GM19467 (cell line): ENCODE measurements at regions not wholly inside any gene's neighbourhood (a gene's known extent, or its start where the extent isn't known, plus 50 kb on each side); places are given as distances from the start of the nearest gene placed in this dataset.
"Not testable (repeated sequence)": the region's sequence is repeated elsewhere in the genome, so short reads cannot be mapped to it uniquely, and the experiment has no call there.

Experiments used
- ATAC-seq: cut with Tn5 transposase; IDR thresholded peaks from one replicate; pipeline ENCODE4 v1.9.1; 2021; ENCODE audit warnings: mild to moderate bottlenecking, moderate library complexity; ENCODE audit not compliant: unreplicated experiment

DNA sequence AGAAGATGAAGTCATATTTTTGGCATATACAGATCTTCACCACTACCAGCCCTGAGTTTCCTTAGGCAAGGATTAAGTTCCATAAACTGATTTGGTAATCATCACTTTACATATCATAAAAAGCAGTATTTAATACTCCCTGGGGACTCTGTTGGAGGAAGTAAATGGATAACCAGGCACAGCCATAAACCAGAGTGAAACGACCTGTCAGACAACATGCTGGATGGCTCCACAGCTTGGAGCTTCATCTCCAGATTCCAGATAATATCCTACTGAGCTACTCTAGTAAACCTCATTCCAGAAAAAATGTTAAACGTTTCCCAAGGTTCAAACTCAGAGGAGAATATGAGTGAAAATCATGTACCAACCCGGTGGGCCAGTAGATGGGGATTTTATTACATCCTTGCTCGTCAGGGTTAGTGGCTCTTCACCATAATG, 109.2 kb downstream of the BASP1 start:
- no peak for ATAC-seq

DNA sequence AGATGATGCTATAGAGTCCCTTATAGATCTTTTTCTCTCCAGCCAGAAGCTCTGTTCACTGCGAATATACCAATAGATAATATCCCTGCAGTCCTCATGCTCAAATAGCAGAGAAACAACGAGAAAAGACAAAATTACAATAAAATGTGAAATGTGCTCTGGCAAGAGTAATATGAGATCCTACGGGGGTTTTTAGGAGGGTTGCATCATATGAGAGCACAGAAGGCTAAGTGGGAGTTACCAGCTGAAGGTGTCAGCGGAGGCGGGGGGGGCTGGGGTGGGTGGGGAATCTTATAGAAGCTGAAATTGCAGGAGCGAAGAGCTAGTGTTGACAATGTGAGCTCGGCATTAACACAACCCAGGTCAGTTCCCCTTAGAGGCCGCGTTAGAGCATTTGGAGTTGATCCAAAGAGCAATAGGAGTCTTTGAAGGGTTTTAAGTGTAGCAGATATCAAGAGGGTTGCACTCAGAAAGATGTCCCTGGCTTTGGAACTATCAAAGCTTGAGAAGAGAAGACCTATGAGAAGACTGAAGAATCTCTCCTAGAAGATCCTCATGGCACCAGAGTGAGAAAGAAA, 109.7 kb downstream of the BASP1 start:
- no peak for ATAC-seq

DNA sequence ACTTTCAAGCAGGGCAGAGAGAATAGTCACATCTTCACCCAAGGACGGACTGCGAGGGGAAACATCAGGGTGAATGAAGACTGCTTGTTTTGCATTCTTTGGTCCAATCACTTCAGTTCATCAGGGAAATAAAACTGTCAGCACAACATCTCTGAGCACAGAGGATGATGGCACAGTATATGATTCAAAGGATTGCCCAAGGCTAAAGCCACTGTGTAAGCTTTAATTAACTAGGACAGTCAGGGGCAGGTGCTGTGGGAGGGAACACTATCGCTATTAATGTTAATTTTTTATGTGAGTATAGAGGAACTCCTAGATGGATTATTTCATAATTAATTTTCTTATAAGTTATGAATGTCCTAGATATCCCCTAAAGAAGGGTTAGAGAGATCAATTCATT, 112.1 kb downstream of the BASP1 start:
- ATAC-seq, result no peak

DNA sequence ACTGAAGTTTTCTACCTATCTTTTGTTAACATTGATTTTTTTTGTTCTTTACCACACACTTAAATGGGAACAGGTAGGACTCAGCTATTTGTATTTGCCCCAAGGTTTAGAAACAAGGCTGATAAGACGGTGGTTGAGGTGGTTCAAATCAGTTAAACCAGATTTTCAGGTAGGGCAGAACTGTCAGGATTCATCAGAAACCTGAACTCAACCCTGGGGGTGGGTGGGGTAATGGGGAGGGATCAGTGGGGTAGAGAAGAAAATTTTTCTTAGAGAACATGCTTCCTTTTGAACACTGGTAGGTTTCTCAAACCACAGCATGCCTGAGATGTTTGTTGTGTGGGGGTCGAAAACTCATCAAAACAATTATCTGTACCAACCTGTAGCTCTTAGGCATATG, 113.0 kb downstream of the BASP1 start:
- ATAC-seq, result no peak

DNA sequence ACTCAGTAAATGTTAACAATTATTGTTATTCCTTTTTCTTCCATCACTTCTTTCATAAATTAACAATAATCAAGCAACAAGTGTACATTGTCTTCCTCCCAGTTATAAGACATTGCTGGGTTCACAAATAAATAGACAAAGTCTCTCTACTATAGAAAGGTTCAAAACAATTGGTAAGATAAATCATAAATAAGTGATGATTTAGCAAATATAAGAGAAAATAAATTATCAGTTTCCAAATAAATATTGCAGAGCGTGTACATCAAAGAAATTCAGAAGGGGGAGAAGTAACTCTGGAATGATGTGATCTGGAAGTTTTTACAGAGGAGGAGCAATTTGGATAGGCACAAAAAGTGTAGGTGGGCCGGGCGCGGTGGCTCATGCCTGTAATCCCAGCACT, 114.2 kb downstream of the BASP1 start:
- ATAC-seq, result no peak

DNA sequence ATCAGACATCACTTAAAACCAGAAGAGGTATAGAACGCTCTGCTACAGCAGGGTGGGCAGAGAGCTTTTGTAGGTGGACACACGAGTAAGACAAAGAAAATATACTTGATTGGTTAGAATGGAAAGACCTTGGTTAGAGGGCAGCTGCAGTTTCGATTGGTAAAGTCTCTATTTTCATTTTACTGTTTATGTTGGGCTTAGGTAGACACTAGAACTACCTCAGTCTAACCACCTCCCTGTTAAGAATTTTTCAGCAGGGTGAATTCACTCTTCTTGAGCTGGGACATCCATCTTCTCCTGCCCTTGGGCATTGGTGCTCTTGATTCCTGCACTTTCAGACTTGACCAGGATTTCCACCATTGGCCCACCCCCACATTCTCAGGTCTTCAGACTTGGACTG, 116.3 kb downstream of the BASP1 start:
- no peak for ATAC-seq

DNA sequence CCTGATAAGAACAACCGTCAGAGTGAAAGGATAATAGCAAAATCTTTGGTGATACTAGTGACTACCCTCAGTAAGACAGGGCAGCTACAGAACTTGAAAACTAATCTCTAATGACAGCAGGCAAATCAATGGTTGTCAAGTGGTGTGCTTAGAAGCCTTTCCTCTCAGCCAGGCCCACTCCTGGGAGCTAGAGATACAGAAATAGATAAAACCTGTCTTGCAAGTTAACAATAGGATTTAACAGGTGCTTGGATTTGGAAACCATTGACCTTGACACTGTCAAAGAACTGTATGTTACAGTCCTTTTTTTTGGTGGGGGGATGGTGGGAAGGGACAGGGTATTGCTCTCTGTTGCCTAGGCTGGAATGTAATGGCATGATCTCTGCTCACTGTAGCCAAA, 118.6 kb downstream of the BASP1 start:
- ATAC-seq, result no peak

DNA sequence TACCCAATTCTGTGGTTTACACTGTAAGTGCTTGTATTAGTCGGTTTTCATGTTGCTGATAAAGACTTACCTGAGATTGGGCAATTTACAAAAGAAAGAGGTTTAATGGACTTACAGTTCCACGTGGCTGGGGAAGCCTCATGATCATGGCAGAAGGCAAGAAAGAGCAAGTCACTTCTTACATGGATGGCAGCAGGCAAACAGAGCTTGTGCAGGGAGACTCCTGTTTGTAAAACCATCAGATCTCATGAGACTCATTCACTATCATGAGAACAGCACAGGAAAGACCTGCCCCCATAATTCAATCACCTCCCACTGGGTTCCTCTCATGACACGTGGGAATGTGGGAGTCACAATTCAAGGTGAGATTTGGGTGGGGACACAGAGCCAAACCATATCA, 119.3 kb downstream of the BASP1 start:
- not testable (repeated sequence) for ATAC-seq

DNA sequence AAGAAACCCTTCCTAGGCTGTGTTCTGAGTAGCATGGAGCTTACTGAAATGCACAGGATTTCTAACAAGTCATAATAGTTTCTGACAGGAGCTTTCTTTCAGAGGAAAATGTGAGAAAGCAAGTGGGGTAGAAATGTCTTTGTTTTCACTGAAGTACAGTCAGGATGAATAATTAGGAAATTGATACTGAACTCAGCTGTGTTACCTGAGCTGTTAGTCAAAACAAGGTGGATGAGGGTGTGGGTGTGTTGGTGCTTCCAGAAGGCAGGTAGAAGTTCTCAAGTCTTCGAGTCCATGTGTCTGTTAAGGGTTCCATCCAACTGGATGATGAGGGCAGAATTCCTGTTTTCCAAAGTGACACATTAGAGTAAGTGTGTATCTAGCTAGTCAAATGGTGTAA, 122.4 kb downstream of the BASP1 start:
- ATAC-seq, result no peak

DNA sequence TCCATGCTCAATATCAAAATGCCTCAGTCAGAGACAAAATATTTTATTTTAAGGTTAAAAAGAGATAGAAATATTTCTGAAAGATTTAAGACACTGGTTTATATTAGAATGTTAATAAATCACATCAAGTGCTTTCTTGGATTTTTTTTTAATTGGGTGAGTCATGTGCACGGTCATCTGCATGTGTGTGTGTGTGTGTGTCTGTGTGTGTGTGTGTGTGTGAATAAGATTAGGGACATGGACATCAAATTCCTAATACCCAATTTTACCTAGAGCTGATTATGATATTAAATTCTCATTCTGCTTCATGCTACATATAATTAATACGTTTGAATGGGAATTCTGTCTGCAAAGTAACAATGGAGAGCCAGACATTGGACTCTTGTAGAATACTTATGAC, 122.9 kb downstream of the BASP1 start:
- no peak for ATAC-seq

DNA sequence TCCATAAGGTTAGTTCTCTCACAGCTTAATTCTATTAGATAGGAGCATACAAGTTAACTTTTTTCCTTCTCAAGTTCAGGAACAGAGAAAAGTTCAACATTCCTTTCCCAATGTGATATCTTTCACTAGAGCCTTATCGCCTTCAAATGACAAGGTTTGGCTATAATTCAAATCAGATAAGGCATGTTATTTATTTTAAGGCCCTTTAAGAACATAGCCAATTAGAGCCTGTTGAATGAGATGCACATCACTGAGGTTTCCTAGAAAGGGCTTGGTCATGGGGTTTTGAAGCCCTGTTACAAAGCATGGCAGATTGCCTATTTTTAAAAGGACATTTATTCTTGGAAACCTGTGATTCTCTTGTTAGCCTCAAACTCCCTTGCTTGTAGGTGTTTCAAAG, 123.4 kb downstream of the BASP1 start:
- no peak for ATAC-seq

DNA sequence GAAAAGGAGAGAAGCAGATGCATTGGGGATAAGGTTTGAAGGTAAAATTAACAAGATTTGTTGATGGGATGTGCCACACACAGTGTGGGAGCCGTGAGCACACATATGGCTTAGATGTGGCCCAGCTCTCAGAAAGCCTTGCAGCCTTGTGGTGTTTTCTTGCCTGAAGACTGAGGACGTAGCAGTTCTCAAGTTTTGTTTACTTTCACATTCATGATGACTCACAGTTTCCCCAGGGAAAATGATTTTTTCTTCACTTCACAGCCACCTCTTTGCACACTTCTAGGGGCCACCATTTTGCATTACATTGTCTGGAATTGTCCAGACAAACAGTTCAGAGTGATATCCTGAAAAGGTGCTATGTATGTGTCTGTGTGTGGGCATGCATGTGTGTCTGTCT, 126.2 kb downstream of the BASP1 start:
- ATAC-seq, result peak; percentile 92

DNA sequence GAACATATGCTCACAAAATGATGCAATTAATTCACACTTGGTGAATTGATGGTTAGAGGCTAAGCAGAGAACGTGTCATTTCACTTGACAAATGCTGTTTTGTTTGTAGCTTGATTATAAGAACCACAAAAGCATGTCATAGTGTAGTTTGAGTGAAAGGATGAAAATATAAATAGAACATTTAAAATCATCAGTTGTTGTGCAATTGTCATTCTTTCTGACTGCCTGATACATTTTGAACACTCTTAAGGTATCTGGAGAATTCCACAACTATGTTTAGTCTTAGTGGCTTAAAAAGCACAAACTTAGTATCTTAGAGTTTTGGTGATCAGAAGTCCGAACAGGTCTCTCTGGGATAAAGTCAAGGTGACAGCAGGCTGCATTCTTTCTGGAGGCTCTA, 129.4 kb downstream of the BASP1 start:
- ATAC-seq, result no peak

DNA sequence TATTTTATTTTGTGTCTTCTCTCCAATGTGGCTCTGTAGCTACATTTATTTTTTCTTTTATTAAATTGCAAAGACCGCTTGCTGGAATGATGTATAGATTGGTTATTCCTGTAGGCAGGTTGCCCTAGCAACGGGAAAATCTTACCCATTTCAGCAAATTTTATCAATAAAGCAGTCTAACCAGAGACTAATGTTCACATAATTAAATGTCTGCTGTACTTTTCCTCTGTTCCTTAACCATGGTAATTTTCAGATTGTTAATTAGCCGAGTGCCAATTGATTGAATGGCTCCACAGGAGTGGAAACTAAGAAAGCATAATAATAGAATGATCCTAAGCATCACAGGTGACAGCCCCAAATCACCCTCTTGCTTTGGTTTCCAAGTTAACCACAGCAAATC, 134.8 kb downstream of the BASP1 start:
- no peak for ATAC-seq

DNA sequence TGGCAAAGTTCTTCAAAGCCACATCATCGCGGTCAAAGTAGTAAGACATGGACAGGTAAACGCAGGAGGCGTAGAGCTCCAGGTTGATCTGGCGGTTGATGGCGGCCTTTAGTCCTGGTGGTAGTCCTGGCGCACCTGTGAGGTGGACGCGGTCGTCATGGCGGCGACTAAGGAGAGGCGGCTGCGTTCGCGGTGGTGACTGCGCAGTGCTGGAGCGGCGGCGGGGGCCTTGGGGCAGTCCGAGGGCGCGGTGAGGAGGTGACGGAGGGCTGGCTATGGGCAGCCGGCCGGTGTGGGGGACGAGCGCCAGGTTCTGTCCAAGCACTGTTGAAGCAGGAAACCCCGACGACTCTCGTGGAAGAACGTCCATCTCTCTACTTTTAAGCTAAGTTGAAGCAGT, 136.8 kb downstream of the BASP1 start:
- ATAC-seq, result no peak

DNA sequence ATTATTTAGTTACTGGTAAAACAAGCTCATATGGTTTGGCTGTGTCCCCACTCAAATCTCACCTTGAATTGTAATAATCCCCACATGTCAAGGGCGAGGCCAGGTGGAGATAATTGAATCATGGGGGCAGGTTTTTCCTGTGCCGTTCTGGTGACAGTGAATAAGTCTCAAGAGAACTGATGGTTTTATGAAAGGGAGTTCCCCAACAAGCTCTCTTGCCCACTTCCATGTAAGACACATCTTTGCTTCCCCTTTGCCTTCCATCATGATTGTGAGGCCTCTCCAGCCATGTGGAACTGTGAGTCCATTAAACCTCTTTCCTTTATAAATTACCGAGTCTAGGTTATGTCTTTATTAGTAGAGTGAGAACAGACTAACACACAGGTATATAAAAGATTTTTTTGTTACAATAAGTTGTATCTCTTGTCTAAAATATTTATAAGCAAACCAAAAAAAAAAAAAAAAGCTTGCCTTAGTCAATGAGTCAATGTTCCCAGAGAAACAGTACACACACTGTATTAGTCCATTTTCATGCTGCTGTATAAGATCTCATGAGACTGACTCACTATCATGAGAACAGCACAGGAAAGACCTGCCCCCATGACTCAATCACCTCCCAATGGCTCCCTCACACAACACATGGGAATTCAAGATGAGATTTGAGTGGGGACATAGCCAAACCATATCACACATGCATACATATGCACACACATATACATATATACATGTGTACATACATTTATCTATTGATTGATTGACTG, 138.3 kb downstream of the BASP1 start:
- no peak for ATAC-seq

DNA sequence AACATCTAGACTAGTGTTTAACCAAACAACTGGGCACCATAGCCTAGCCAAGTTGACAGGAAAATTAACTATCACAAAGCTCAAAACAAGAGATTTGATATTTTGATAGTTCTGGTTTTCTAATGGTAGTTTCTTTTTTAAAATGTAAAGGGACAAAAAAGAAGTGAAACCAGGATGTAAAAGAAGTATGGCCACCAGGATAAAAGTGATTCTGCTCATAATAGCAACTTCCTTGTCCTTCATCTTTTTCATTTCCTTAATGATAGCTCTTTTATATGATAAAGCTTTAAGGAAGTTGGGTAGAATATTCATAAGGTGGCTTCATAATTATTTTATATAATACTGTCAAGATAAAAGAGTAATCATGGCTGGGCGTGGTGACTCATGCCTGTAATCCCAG, 139.1 kb downstream of the BASP1 start:
- no peak for ATAC-seq

DNA sequence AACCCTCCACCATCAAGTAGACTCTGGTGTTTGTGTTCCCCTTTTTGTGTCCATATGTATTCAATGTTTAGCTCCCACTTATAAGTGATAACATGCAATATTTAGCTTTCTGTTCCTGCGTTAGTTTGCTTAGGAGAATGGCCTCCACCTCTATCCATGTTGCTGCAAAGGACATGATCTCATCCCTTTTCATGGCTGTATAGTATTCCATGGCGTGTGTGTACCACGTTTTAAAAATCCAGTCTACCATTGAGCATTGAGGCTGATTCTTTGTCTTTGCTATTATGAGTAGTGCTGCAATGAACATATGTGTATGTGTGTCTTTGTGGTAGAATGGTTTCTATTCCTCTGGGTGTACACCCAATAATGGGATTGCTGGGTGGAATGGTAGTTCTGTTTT, 140.1 kb downstream of the BASP1 start:
- ATAC-seq, result no peak

DNA sequence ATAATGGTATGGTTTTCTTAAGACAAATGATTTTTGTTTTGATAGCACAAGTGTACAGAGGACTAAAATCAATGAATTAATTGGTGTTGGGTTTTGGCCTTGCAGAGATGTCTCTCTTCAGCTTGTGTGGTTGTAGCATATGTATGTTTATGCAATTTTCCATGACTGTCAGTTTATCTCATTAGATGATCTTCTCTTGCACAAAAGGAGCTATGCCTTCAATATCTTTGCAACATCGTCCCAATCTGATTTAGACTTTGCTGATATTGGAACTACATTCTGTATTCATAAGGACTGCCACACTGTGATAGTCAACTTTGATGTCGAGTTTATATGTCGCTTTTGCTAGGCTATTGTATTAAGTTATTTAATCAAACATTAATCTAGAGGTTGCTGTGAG, 140.0 kb upstream of the TAF11L2 start:
- no peak for ATAC-seq

DNA sequence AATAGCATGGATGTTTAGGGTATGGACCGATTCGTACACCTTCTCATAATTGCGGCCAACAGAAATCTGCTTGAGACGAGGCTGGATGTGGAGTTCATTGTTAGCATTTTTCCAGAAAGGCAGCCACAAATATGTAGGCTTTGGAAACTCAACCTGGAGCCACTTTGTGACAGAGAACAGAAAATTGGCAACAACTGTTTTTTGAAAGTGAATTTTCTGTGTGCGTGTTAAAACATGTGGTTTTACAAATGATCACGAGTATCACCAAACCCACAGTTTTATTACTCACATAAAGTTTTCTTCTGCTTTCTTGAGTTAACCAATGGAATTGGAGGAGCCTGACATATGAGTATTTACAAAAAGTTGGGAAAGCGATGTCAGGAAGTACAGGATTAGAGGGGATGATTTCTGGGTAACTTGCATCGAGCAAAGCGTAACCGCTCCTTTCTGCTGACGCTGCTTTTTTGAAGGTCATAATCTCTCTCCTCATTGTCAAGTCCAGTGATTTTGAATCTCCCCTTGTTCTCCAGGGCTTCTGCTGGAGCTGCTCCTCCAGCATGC, 138.5 kb upstream of the TAF11L2 start:
- no peak for ATAC-seq

DNA sequence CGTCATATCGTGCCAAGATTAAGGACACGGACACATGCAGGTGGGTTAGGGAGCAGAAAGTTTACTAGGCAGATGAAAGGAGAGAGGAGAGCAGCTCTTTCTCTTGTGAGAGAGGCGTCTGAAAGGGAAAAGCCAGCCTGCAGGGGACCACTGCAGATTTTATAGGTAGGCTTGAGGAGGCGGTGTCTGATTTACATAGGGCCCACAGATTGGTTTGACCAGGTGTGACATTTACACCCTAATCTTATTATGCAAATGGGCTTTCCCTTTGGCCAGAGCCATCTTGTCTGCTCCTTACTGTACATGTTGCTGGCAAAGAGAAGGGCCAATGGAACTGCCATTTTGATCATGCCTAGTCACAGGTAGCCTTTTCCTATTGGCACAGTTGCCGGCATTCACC, 137.2 kb upstream of the TAF11L2 start:
- no peak for ATAC-seq

DNA sequence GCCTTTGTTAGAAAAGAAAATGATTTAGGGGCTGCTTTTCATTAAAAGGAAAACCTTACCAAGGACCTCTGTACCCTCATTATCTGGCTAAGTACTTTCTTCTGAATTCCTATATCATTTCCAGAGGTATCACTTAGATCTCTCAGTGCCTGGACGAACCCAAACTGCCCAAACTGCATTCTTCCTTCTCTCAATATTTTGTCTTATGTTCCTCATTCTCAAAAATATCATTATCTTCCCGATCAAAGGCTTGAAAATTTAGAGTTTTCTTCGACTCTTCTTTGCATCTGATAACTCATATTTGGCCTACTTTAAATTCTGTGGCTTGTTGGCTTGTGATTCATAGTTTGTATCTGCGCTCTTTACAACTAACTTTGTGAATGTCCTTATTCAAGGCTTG, 136.7 kb upstream of the TAF11L2 start:
- no peak for ATAC-seq
